Tibial nerve (tissue), 4 donors: ENCODE measurements at regions not wholly inside any gene's neighbourhood (a gene's known extent, or its start where the extent isn't known, plus 50 kb on each side); places are given as distances from the start of the nearest gene placed in this dataset.

Source experiments
- CTCF ChIP-seq, 5 experiments: fragments of 200-600 bp in 3 of 5; fragments of 450-650 bp in 2 of 5; sonication (generic) in 3 of 5; IDR thresholded peaks; one replicate each; pipeline ENCODE4 v1.5.1; 2016 to 2019; ENCODE audit warnings: antibody characterized with exemption in 5 of 5, mild to moderate bottlenecking in 3 of 5, moderate library complexity in 2 of 5
- EP300 ChIP-seq, 2 donors: sonication (generic); formaldehyde crosslinking; IDR thresholded peaks; one replicate each; pipeline ENCODE4 v1.6.1; 2017; ENCODE audit warnings: antibody characterized with exemption in 2 of 2, mild to moderate bottlenecking in 1 of 2
- POLR2A ChIP-seq, 2 donors: fragments of 450-650 bp; IDR thresholded peaks; one replicate each; pipeline ENCODE4 v1.6.1; 2017; ENCODE audit warnings: antibody characterized with exemption in 2 of 2, mild to moderate bottlenecking in 2 of 2, moderate library complexity in 2 of 2

- TF ChIP-seq EP300 (IDR thresholded peaks at IDR 0.05) = no peak
- no peak for TF ChIP-seq CTCF (IDR thresholded peaks at IDR 0.05)
- TF ChIP-seq POLR2A (IDR thresholded peaks at IDR 0.05) = no peak
Measured at GRCh38 chr5:28574606-28575005, 1536.2 kb upstream of the CDH9 start.
